ENCODE measurements at regions not wholly inside any gene's neighbourhood (a gene's known extent, or its start where the extent isn't known, plus 50 kb on each side); places are given as distances from the start of the nearest gene placed in this dataset.

DNA sequence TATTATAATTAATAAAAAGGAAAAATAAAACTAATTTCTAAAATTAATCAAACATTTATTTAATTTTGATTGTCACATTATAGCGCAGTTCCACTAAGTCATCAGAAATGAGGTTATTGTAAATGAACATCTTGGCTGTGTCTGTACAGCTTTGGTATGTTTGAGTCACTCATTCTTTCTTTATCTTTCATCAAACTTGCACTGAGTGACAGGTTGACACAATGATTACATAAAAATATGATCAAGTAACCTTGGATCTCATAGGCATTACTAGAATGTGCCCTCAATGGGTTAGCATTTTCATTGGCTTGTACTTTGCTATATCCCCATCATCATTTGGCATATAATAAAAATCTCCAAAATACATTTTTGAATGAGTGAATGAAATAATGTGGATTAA is 1353.2 kb upstream of the ADGRL2 start:
- no peak for DNase-seq

DNA sequence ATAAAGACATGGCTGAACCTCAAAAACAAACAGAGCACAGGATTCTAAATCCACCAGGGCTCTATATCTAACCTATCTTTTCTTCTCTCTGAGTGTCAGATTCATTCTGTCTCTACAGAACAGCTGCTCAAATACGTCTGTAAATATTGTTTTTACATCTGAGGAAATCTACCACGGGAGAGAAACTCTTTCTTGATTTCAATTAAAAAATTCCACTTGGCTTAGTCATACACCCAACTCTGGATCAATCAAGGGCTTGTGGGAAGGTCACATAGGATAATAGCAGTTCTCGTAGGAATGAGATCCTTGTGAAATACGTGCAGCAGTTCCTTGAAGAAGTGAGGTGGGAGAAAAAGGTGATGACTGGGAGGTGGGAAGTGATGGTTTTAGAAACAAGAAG is 1355.7 kb upstream of the ADGRL2 start:
- no peak for DNase-seq

DNA sequence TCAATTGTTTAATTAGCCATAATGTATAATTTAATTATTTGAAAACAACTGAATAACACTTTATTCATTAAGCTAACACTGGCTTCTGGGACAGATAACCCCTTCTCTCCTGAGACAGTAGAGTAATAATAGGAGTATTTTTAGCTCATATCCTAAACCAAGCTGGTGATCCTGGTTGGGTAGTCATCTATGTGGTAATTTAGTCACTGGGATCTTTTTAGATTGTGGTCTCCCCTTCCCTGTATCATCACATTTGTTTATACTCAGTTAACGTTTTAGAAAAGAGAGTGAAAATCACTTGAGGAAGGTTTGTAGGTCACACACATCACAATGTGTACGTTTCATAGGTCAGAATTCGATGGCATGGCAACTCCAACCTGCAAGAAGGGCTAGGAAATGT is 1356.6 kb upstream of the ADGRL2 start:
- no peak for DNase-seq

DNA sequence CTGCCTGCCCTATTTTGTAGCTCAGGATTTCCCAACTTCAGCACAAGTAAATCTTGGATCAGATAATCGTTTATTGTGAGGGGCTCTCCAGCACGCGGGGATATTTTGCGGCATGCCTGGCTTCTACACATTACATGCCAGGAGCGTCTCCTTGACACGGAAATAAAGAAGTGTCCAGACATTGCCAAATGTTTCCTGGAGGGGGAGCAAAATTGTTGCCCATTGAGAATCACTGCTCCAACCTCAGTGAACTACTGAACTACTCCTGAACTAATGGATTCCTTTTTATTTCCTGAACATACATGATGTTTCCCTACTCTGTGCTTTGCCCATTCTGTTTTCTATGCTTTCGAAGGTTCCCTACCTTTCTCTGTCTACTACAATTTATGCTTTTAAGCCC is 1359.1 kb upstream of the ADGRL2 start:
- DNase-seq, result no peak

DNA sequence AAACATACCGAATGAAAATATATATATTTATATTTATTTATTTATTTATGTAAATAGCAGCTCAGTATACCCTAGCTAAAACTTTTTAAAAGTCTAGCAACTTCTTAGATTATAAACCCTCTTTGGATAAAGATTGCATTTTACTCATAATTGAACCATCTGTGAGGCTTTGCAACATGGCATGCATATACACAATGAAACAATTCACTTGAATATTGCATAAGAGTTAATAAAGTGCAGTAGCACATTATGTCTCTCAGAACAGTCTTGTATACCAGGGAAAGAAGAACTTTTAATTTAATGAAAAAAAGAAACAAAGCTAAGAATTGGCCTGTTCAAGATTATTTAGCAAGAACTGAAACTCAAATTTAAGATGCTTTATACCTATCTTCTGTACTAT is 1363.9 kb upstream of the ADGRL2 start:
- no peak for DNase-seq

DNA sequence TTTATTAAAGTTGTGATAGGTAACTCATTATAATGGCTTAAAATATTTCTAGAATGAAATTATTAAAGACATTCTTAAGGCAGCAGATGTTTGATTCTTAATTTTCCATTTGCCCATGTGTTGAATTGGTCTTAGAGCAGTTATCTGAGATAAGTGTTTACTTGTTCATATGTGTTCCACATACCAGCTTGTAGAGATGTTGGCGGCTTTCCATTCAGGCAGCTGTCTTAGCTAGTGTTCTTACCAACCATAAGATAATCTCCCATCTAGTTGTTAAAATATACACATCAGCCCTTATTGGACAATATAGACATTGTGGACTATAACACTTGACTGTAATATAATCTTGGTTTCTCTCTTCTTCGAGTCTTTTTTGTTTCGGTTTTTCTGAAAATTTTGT is 1372.9 kb upstream of the ADGRL2 start:
- DNase-seq, result no peak

DNA sequence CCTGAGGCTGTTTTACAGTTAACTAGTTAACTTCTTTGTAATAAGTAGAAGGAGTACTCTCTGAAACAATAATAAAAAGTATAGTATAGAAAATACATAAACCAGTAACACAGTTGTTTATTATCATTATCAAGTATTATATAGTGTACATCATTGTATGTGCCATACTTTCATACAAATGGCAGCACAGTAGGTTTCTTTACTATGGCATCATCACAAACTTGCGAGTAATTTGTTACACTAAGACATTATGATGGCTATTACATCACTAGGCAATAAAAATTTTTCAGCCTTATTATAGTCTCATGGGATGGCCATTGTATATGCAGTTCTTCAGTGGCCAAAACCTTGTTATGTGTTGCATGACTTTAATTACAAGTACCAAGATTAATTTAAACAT is 1376.5 kb upstream of the ADGRL2 start:
- DNase-seq, result no peak

DNA sequence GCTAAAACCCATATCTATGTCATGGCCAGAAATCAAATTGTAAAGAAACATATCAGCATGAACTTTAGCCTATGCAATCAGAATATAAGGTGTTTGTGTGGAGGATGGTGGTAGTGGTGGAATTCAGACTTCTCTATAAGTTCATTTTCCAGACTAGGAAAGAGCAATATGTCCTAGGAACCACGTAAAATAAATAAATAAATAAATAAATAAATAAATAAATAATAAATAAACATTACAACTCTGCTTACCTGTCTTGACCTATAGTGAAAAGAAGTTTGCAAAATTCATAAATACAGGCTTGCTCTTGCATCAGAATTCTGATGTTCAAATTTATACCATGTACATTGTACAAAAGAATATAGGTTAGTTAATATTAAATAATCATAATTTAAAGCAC is 1382.6 kb upstream of the ADGRL2 start:
- DNase-seq, result no peak

DNA sequence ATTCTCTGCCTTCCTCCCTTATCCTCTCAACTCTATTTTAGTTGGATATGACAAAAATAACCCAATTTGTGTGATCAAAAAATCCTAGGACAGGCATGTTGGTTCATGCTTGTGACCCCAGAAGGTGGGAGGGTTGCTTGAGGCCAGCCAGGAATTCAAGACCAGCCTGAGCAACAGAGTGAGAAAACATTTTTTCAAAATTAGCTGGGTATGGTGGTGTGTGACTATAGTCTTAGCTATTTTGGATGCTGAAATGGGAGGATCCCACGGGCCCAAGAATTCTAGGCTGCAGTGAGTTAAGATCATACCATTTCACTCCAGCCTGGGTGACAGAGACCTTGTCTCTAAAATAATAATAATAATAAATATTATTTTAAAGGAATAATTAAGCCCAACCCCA is 1383.1 kb upstream of the ADGRL2 start:
- DNase-seq, result no peak

DNA sequence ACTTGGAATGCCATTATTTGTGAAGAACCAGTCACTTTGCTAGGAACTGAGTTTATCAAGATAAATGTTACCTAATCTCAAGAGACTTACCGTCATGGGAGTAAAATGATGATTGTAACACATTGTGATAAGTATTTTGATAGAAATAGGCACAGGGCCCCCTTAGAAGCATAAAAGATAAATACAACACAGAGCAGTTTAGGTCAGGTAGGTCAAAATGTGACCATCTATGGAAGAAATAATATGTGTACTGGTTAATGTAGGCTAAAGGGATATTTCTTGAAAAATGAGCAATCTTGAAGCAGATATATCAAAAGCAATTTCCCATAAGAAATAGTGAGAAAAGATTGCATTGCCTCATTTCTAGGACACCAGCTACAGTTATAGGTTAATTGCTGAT is 1386.8 kb upstream of the ADGRL2 start:
- DNase-seq, result no peak

DNA sequence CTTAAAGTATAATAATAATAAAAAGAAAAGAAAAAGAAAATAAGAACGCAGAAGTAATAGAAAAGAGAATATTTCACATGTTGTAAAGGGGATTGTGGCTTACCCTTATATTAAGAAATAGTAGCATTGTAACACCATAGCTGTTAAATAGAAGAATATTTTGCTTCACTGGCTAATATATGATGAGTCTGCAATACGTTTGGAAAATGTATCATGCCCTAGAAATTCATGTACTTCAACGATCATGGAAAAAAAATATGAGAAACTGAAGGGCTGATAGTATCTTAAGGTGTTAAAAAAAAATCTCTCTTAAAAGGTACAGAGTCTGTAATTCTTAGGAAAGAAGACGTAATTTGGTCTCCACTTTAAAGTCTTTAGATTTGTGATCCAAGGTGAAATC is 1390.5 kb upstream of the ADGRL2 start:
- no peak for DNase-seq

DNA sequence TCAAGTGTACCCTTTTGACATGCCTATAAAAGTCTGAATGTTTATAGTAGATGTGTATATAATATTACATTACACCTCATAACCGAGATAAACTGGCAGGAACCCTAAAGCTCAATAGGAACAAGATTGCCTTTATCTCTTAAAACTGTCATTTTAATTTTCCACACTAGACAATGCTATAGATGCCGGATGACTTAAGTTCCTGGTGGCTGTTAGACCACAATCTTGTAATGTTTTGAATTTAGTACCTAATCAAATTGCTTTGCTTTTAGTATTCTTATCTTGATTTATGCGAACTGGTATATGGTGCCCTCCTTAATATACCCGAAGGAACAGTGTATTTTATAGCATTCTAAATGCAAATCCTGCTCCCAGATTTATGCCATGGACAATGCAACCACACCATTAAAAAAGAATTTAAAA is 1397.0 kb upstream of the ADGRL4 start:
- no peak for DNase-seq

DNA sequence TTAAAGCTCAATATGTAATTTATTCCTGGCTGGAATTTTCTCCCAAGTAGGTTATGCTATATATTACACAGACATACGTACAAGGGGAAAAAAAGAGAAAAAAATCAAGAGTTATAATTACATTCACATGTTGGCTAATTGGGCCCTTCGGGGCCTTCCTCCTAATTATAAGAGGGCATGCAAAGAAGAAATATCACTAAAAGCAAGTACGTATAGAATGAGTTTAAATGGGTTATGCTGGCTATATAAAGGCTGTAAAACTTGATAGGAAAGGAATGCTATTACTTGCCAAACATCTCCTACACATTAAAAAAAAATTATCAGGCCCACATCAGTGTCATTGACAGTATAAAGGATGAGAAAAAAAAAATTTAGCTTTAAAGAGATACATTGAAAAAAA is 1396.1 kb upstream of the ADGRL4 start:
- no peak for DNase-seq

DNA sequence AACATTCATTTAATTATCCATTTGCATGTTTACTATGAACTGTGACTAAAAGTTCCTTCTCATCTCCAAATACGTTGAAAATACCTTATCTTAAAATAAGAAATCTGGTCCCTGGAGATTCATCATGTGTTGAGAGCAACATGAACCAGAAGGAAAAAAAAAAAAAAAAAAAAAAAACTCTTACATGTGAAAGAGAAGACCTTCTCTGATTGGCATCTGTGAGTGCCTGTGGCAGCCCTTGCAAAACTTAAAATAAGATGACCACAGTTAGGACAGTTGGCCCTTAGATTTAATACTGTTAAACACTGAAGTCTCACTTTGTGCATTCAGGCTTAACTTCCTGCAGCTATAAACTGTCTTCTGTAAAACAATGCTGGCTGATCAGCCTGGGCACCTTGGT is 1395.2 kb upstream of the ADGRL4 start:
- no peak for DNase-seq

DNA sequence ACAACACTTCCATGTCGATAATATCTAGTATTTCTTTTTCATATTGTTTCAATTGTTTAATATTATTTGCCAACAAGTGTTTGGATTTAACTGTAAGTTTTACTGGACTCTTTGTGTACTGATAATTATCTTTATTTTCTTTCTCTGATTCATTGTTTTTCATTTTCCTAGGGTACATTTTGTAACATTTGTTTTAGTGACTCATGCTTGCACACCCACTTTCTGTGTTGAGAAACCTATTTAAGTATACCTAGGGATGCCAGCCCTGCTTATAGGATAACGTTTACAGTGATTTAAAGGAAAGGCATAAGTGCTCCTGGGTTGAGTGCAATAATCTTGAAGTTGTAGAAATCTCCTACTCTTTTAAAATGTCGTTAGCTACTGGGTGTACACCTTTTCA is 1386.0 kb upstream of the ADGRL4 start:
- DNase-seq, result no peak

DNA sequence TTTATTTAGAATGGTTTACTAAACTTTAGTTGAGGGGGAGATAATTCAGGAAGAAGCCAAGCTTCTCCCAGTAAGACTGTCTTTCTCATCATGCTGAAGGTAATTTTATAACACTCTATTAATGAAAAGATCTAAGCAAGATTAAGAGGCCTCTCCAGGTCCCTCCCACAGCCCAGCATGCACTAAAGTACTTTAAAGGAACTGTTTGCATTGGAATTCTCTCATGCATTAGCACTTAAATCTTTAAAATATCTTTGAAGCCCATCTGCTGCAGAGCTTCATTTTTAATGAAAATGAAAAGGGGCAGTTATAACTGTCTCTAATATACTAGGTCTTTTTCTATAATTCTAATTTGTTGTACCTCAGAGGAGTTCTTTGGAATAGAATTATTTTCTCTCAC is 1379.1 kb upstream of the ADGRL4 start:
- DNase-seq, result no peak

DNA sequence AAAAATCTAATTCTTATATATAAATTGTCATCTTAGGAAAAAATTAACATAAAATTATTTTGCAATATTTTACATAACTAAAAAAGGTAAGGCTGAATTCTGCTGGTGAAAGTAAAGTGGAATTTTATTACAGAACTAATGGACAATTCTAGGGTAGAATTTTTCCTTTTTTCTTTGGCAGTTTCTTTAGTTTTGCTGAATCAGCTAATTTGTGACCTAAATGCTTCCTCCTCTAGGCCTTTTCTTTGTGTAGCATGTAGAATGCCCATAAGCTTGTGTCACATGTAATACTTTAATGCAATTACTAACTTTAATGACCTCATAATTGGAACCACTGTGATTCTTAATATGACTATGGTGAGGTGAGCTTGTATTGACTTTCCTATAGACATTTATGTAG is 1378.4 kb upstream of the ADGRL4 start:
- no peak for DNase-seq

DNA sequence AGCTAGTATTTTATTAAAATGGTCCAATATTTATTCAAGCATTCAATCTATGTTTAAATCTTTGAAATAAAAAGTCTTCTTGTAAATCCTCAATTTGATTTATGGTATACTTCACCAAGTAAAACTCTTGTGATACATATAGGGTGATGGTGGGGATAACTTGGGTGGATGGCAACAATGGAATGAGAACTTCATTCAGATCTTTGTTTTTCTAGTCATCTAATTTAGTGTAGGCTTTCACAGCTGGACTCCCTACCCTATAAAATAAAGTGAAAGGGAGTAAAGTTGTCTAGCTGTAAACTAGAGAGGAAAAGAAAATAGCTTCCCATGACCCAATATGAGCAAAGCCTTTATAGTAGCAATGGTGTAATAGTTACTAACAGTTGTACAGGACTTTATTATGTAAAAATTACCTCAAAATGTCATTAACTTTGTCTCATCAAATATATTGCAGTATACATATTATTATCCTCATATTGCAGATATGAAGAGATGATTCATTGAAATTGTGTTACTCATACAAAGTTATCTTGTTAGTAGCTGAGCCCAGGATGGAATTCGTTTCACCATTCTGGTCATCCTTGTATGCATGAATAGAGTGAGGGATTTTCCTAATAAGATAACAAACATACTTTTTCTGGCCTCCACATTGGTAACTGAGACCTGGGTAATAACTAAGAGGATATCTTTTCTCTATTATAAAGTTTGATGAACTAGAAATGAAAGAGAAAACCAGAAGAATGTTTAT is 1377.7 kb upstream of the ADGRL4 start:
- no peak for DNase-seq

DNA sequence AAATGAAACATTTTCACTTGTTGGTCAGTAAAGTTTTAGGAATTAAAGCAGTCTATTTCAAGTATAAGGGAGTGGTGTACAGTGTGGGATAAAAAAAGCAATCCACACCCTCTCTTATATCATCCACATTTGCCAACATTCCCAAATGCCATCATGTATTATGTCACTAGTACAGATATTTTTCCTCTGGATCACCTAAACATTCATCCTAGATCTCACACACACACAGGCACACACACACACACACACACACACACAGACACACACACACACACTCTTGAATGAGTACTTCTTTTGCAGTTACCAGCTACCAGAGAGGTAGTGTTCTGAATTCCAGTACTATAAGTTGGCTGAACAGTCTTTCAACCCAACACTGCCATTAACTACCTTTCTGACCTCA is 1369.1 kb upstream of the ADGRL4 start:
- no peak for DNase-seq

DNA sequence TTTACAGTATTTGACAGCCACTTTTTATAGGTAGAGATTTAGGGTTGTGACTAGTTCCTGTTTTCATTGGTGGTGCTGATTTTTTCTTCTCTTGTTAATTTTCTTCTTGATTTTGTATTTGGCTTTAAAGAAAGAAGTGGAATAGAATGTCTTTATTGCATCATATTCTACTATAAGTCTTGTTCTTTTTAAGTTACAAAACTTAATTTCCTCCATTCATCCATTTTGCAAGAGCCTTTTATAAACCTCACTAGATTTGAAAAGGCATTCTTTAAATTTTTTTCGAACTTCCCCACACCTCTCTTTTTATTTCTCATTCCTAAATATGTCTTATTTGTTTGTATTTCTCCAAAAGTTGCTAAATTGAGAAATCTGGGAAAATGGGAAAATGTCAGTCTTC is 1368.6 kb upstream of the ADGRL4 start:
- no peak for DNase-seq

DNA sequence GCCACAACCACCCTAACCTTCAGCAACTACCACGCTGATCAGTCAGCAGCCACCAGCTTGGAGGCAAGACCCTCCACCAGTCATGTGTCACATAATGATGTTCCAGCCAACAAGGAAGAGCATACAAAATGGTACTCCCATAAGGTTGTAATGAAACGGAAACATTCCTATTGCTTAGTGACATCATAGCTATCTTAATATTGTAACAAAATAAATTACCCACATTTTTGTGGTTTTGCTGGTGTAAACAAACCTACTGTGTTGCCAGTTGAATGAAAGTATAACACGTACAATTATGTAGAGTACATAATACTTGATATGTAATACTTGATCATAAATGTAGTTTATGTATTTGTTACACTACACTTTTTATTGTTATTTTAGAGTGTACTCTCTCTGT is 1363.2 kb upstream of the ADGRL4 start:
- no peak for DNase-seq

DNA sequence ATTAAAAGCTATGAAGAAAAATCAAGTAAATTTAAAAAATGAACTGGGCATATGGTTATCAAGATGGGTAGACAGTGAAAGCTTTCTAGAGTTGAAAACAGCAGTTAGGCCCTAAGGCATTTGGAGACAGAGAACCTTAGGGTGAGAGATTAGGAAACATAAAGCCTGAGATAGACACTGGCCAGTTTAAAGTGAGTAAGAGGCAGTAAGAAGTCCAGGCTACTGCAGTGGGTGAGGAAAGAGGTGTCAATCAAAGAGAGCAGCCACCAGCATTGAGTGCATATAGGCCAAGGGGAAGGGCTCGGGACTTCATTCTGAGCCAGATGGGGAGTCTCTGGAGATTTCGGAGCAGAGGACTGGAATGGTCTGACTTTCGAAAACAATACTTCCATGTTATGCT is 1360.5 kb upstream of the ADGRL4 start:
- no peak for DNase-seq

DNA sequence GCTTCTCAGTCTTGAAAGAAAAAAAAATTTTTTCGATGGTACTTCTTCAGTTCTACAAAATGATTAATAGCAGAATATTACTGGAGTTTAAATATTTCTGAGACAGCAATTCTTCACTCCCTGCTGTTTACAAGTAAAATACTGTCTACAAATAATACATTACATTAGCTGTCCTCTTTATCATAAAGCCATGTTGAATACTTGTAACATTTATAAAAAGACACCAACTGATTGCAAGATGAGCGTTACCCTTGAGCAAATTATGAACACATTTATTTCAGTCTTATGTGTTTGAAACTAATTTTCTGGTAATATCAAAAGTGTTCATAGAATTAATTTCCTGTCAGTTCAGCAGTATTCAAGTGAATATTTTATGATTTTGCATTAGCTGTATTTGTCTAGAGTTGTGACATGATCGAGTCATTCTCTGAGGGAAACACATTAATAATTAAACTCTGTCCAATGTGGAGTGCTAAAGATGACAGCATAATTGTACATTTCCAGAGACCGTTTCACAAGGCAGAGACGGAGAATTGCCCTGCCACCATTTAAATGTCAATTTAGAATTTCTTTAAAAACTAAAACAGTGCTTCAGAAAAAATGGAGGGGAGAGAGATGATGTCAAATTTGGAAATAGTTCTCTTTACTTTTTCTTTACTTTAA is 1359.0 kb upstream of the ADGRL4 start:
- DNase-seq, result no peak

DNA sequence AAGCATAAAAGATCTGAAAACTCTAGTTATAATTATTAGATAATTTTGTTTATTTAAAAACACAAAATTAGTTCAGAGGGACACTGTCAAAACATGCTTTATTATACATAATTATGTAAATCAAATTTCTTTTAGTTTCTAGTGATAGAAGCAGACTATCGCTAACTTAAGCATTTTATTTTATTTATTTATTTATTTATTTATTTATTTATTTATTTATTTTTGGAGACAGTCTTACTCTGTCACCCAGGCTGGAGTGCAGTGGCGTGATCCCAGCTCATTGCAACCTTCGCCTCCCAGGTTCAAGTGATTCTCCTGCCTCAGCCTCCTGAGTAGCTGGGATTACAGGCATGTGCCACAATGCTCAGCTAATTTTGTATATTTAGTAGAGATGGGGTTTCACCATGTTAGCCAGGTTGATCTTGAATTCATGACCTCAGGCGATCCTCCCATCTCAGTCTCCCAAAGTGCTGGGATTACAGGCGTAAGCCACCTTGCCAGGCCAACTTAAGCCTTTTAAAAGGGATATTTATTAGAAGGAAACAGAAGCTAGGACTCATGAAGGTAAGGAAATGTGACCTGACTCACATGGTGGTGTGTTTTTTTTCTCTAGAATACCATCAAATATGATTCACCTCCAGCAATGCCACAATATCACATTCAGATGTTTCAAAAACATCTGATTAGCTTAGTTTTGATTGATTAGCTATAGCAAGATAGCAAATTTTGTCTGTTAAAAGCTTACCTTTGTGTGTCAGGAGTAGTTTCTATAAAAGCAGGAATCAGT is 1357.4 kb upstream of the ADGRL4 start:
- no peak for DNase-seq

All from midbrain (tissue), 1 donor.